ENCODE measurements at regions not wholly inside any gene's neighbourhood (a gene's known extent, or its start where the extent isn't known, plus 50 kb on each side); places are given as distances from the start of the nearest gene placed in this dataset.

GRCh38 chr10:111852801-111853200 lies 330.8 kb downstream of the GPAM start:
- H3K4me3 ChIP-seq (ENCODE audit: low read depth, low read length): no peak overlapping the region
- CTCF ChIA-PET: no interaction called here
- H3K36me3 ChIP-seq (ENCODE audit: control insufficient read depth in 2 of 2, insufficient read depth in 1 of 2, low read length in 2 of 2): no peaks in the 10 kb centered on the region

GRCh38 chr10:111856631-111857030 lies 326.9 kb downstream of the GPAM start:
- no peak for TF ChIP-seq ZNF560 (tag by site-specific recombination; IDR thresholded peaks at IDR 0.05; ENCODE audit: borderline replicate concordance)
- no peak for TF ChIP-seq GLIS1 (tag by site-specific recombination; IDR thresholded peaks at IDR 0.05)
- no peak for TF ChIP-seq ZNF830 (tag by site-specific recombination; IDR thresholded peaks at IDR 0.05; ENCODE audit: low read depth)
- TF ChIP-seq YY2 (tag by site-specific recombination; IDR thresholded peaks at IDR 0.05): no peak
- TF ChIP-seq ZNF837 (tag by site-specific recombination; IDR thresholded peaks at IDR 0.05): no peak
- no peaks in the 10 kb centered on the region for H3K4me1 ChIP-seq (ENCODE audit: control insufficient read depth, insufficient read depth, low read length)
- no peak overlapping the region for H3K27ac ChIP-seq (ENCODE audit: extremely low read depth, low read depth, low read length)
- no peak overlapping the region for H3K4me3 ChIP-seq (ENCODE audit: low read depth, low read length)
- no peaks in the 10 kb centered on the region for H3K36me3 ChIP-seq (ENCODE audit: control insufficient read depth in 2 of 2, insufficient read depth in 1 of 2, low read length in 2 of 2)
- POLR2A ChIA-PET: no interaction called here
- CTCF ChIA-PET: no interaction called here
- H3K9me3 ChIP-seq (ENCODE audit: control insufficient read depth, insufficient read depth, low read depth, low read length): no peaks in the 10 kb centered on the region

More at GRCh38 chr10:111852801-111853200, 330.8 kb downstream of the GPAM start:
- Histone ChIP-seq H3K27ac (ENCODE audit: extremely low read depth, low read depth, low read length) (no peak overlapping the region), H3K9me3 (ENCODE audit: control insufficient read depth, insufficient read depth, low read depth, low read length) (no peaks in the 10 kb centered on the region), H3K4me1 (ENCODE audit: control insufficient read depth, insufficient read depth, low read length) (no peaks in the 10 kb centered on the region)
- POLR2A ChIA-PET: no interaction called here
- TF ChIP-seq INSM2 (tag by site-specific recombination; IDR thresholded peaks at IDR 0.05): no peak
- TF ChIP-seq SETDB1 (IDR thresholded peaks at IDR 0.05; ENCODE audit: insufficient read length, low read length): no peak
- TF ChIP-seq KLF17 (tag by site-specific recombination; IDR thresholded peaks at IDR 0.05): no peak
- no peak for TF ChIP-seq OVOL3 (tag by site-specific recombination; IDR thresholded peaks at IDR 0.05)
- no peak for TF ChIP-seq MYNN (tag by site-specific recombination; IDR thresholded peaks at IDR 0.05; ENCODE audit: borderline replicate concordance)

DNA sequence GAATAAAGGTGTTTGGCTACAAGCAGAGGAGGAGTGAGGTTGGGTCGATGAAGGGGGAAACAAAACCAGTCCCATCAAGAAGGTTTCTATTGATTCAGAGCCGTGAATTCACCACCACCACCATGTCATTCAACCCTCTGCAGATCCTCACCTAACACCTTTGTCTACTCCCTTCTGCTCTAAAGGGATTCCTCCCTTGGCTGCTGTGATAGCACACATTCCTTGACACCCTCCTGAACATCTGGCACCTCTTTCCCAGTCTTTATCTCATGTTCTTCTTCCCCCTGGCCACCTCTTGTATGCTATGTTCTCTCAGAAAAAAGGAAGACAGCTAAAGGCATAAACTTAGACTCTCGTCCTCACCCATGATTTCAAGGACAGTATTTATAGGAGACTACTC lies 318.0 kb downstream of the GPAM start:
- no peaks in the 10 kb centered on the region for H3K9me3 ChIP-seq (ENCODE audit: control insufficient read depth, insufficient read depth, low read depth, low read length)
- CTCF ChIA-PET: no interaction called here
- no peak overlapping the region for H3K4me3 ChIP-seq (ENCODE audit: low read depth, low read length)
- TF ChIP-seq ZNF366 (tag by site-specific recombination; conservative IDR thresholded peaks at IDR 0.05) (no peak), ATF2 (tag by site-specific recombination; IDR thresholded peaks at IDR 0.05; ENCODE audit: low read depth) (no peak), ZNF211 (tag by site-specific recombination; IDR thresholded peaks at IDR 0.05; ENCODE audit: low read depth) (no peak), ZBTB48 (tag by site-specific recombination; IDR thresholded peaks at IDR 0.05) (no peak), ZBTB8A (tag by site-specific recombination; IDR thresholded peaks at IDR 0.05) (no peak), BCL11B (tag by site-specific recombination; IDR thresholded peaks at IDR 0.05; ENCODE audit: low read depth) (no peak), ZNF16 (tag by site-specific recombination; IDR thresholded peaks at IDR 0.05; ENCODE audit: low read depth) (no peak), ZNF658 (tag by site-specific recombination; IDR thresholded peaks at IDR 0.05) (no peak), ZNF404 (tag by site-specific recombination; IDR thresholded peaks at IDR 0.05) (no peak), ZNF354C (tag by site-specific recombination; IDR thresholded peaks at IDR 0.05; ENCODE audit: borderline replicate concordance, low read depth) (no peak), ZNF473 (tag by site-specific recombination; IDR thresholded peaks at IDR 0.05) (no peak), GLIS1 (tag by site-specific recombination; IDR thresholded peaks at IDR 0.05) (no peak), SALL2 (tag by site-specific recombination; IDR thresholded peaks at IDR 0.05; ENCODE audit: borderline replicate concordance) (no peak), RBAK (tag by site-specific recombination; IDR thresholded peaks at IDR 0.05) (no peak), SP3 (tag by site-specific recombination; IDR thresholded peaks at IDR 0.05) (no peak), FEZF1 (tag by site-specific recombination; IDR thresholded peaks at IDR 0.05) (no peak), ZBTB6 (tag by site-specific recombination; IDR thresholded peaks at IDR 0.05) (no peak), KLF1 (tag by site-specific recombination; IDR thresholded peaks at IDR 0.05) (no peak), ZNF324 (tag by site-specific recombination; IDR thresholded peaks at IDR 0.05) (no peak), ZNF350 (tag by site-specific recombination; IDR thresholded peaks at IDR 0.05) (no peak)
- H3K36me3 ChIP-seq (ENCODE audit: control insufficient read depth in 2 of 2, insufficient read depth in 1 of 2, low read length in 2 of 2): no peaks in the 10 kb centered on the region
- H3K27ac ChIP-seq (ENCODE audit: extremely low read depth, low read depth, low read length): no peak overlapping the region
- H3K4me1 ChIP-seq (ENCODE audit: control insufficient read depth, insufficient read depth, low read length): no peaks in the 10 kb centered on the region
- POLR2A ChIA-PET: no interaction called here

Data from HEK293 (cell line).